HG03457 (cell line): ENCODE measurements at regions not wholly inside any gene's neighbourhood (a gene's known extent, or its start where the extent isn't known, plus 50 kb on each side); places are given as distances from the start of the nearest gene placed in this dataset.
"Not testable (repeated sequence)": the region's sequence is repeated elsewhere in the genome, so short reads cannot be mapped to it uniquely, and the experiment has no call there.

Experiments
- ATAC-seq: cut with Tn5 transposase; IDR thresholded peaks from one replicate; pipeline ENCODE4 v1.9.1; 2021; ENCODE audit warnings: moderate number of reproducible peaks; ENCODE audit not compliant: unreplicated experiment

DNA sequence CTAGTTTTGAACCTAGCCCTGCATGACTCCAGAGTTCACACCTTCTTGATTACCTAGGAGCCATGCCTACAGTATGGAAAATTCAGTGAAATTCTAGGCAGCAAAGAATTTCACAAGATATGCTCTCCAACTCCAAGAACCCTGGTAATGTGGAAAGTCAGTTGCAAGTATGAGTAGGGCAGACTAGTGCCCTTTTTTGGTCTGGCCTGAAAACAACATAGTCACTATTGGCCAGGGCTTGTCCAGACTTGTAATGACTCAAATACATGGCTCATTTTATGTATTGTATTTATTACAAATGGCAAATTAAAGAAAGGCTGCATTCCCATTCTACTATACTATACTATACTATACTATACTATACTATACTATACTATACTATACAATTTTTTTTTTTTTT, 160.4 kb downstream of the ESM1 start:
- ATAC-seq: no peak

DNA sequence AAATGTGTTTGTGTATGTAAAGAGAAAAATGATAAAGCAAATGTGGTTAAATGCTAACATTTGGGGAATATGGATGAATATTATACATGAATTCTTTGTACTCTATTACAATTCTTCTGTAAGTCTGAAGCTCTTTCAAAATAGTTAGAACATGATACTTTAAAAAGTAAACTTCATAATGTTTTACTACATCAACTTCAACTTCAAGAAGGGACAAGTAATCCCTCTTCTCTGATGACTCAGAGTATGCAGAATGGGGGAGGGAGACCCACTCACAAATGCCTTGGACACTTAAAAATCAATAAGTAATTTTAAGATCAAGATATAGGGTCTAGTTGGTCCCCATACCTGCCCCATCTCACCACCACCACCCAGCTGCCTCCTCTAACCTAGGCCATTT, 162.4 kb downstream of the ESM1 start:
- no peak for ATAC-seq

DNA sequence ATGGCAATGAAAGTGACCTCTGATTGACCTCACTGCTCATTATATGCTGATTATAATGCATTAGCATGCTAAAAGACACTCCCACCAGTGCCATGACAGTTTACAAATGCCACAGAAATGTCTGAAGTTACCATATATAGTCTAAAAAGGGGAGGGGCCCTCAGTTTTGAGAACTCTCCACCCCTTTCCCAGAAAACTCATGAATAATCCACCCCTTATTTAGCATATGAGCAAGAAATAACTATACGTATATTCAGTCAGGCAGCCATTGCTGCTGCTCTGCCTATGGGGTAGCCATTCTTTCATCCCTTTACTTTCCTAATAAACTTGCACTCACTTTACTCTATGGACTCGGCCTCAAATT, 163.1 kb downstream of the ESM1 start:
- ATAC-seq: no peak

DNA sequence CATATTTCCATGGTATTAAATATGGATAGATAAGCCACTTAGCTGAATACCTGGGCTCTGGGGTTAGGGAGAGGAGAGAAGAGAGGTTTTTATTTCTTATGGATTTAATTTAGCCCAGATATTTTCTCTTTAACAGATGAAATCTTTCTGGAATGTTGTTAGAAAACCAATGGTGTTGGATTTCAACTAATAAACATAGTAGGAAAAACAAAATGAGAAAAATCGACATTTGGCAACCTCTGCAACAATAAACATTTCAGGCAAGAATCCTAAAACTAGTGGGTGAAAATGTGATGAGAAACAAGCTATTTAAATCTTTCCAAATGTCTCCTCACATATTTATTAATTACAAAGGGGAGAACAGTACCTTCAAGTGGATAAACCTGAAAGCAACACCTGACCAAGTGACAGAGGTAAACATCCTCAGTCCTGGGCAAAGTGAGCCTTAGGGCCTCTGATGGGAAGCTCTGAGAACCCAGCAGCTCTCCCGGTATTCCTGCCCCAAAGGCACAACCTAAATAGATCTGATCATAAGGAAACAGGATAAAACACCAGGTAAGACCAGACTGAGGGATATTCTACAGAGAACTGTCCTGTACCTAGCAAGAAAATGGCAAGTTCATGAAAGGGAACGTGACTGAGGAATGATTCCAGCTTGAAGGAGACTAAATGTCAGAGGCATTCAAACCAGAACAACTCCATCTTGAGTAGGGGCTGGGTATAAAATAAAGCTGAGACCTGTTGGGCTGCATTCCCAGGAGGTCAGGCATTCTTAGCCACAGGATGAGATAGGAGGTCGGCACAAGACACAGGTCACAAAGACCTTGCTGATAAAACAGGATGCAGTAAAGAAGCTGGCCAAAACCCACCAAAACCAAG, 163.7 kb downstream of the ESM1 start:
- no peak for ATAC-seq

DNA sequence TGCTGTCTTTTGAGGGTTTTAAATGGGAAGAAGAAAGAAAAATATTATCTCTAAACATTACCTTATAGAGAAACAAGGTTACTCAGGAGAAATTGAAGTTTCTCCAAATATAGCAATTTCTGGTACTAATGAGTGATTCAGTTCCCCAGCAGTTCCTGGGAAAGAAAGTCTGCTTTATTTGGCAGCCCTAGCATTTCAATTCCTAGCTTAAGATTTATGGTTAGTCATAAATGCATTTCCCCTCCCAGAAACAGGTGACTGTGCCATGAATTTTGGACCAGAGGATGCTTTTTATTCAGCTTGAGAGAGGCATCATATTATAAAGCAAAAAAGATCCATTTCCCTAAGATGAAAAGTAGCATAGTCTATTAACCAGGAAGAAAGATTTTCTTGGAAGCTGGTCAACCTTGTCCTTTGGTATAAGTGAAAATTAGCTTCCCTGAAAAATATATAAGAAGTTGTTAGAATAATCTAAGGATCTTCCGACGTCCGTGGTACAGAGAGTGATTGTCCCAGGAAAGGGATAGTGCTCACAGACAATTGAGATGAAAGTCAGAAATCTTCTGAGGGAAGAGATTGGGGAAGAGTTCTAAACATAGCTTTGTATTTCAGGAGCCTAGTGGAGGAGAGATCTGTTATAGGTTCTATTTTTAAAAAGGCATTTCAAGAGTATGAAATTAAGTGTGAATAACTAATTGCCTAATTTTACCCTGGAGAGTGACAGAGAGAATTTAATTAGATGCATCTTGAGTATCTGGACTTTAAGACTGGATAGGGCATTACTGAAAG, 164.9 kb downstream of the ESM1 start:
- no peak for ATAC-seq

DNA sequence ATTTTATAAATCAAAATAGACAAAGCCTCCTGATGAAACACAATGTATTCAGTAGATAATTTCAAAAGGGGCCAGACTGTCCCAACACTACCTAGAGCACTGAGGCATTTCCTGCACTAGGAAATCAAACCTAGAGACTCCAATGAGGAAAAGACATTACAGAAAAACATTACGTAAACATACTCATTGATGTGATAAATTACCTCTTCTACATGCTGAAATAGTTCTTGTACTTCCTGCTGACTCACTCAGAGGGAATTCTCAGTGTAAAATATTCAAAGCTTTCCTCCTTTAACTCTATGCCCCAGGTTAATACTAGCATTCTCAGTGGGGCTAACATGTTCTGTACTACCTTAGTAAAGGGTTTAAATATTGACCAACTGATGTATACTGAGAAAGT, 178.0 kb downstream of the ESM1 start:
- ATAC-seq: no peak

DNA sequence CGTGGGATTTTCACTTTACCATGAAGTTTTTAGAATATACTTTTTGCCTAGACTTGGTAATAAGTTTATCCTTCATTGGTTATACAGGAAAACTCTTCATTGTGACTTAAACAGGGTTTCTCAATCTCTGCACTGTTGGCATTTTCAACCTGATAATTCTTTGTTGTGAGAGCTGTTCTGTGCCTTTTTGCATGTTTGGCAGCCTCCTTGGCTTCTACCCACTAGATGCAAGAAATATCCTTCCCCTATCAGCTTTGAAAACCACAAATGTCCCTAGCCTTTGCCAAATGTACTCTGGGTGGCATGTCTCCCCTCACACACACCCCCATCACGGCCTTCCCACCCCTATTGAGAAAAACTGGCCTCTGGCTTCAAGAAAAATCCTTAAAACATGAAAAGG, 180.9 kb downstream of the ESM1 start:
- ATAC-seq: no peak

DNA sequence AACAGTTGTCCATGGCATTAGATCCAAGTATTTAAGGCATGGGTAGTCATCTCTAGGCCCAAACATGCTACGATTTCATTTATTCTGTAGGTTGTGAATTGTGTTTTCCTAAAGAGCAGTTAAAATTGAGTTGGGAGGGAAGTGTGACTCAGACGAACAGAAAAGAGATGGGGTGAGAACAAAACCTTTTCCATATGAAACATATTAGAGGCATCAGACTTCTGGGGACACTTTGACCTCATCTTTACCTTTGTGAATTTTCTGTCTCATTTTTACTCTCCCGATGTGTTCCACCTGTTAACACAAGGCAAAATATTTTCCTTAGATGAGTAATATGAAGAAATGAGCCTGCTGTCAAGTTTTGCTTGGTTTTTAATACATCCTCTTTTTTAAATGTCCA, 181.3 kb downstream of the ESM1 start:
- ATAC-seq: no peak

DNA sequence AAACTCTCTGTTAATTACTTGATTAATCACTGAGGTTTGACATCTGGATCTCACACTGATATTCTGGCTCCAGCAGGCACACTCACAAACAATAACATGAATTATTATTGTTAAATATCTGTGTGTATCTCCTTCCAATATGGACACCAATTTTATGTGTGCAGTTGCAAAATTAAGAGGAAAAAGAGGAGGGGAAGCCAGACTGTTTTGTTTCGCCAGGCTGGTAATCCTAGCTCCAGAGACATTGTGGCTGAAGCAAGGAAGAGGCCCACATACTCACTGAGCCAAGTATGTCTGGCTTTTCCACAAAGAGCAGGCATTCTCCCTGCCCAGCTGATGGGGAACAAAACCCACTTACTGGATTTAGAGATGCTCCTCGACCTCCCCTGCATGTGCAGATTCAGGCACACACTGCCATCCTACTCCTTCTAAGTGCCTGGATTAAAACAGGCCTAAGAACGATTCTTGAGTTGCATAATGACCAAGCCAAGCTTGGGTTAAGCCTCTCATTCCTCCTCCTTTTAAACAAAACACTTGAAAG, 181.9 kb downstream of the ESM1 start:
- ATAC-seq: no peak

DNA sequence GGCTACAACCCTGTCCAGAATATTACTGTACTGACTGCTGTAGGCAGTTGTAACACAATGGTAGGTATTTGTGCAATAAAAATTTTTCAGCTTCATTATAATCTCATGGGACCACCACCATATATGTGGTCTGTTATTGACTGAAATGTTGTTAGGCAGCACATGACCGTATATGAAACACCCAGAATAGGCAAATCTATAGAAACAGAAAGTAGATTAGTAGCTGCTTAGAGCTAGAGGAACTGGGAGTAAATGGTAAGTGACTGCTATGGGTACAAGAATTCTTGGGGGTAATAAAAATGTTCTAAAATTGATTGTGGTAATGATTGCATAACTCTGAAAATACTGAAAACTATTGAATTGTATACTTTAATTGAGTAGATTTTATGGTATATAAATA, 185.7 kb downstream of the ESM1 start:
- ATAC-seq: no peak

DNA sequence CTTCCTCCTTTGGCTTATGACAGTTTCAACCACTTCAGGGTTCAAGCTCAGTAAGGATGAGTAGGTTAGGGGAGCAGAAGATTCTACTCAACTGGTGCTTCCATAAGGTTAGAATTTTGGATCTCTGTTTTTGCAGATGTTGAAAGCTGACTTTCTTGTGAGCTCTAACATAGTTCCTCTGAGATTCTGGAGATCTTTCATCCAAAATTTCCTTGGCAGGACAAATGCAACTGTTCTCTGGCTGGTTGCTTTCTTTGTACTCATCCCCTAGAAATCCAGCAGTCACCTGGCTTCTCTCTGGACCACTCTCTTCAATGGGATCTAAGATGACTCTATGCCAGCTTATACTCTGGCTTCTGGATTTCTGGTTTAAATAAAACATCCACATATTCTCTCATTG, 189.6 kb downstream of the ESM1 start:
- no peak for ATAC-seq

DNA sequence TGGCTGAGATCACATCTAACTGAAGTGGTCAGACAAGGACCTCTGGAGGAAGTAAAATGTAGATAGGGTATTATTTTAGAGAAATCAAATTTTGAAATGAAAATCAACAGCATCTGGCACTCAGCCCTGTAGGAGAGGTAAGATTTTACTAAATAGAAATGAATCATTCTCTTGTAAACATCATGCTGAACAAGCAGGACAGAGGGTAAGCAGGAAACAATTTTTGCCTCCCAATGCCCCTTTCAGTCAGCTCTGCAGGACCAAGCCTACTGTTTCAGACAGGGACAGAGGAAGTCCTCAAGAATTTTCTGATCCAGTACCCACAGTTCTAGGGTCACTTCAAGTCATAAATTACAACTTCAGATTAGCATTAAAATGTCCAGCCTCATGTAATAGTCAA, 190.1 kb downstream of the ESM1 start:
- no peak for ATAC-seq

DNA sequence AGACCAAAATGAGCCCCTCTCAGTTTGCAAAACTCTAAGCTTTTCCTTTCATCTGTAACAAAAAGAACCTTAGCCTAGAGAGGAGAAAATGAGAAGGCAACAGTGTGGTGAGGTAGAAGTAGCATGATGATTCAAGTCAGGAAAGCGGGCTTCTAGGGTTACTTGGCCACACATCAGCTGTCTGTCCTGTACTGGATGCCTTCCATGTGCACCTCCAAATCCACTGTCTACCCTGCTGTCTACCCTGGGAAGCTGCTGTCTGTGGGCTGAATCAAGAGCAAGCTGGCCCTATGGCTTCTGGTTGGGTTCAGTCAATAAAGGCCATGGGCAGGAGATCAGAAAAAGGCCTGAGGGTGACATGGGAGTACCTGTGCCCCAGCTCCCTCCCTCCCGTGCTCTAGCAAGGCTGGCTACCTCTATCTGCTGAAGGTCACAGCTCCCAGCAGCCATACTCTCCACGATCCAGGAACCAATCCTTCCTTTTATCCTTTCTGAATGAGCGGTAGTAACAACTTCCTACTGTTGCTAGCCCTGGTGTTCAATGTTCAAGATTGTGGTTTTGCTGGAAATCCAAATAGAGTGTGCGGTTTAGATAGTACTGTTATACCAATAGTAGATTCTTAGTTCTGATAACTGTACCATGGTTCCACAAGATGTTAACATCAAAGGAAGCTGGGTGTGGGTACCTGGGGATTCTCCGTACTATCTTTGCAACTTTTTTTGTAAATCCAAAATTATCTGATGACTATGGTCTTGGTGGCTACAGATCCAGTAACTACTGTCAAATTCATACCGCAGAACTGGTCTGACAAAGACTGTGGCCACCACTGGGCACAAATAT, 191.0 kb downstream of the ESM1 start:
- no peak for ATAC-seq

DNA sequence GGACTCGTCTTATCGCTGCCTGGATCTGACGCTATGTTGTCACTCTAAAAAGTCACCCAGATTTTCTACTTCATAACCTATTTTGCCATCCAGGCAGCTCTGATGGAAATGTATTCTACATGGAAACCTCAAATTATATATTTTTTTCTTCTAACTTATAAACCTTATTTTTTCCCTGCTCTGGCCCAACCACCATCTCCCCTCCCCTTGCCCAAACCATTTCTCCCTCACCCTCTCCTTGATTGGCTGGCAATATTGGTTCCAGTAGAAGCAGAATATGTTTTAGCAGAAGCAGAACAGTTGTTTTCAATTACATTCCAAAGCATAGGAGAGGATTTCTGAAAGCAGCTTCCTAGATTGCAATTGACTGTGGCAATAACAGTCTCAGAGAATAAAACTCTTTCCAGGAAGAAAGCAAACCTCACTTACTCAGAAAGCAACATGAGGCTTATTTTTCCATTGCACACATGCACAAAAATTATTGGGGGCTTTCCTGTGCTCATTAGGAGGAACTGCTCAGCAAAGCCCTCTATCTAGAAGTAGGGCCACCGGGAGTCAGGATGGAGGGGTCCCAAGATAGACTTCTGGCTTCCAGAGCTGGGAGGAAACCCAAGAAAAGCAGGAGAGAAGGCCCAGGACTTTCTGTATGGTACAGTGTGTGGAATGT, 191.8 kb downstream of the ESM1 start:
- no peak for ATAC-seq

DNA sequence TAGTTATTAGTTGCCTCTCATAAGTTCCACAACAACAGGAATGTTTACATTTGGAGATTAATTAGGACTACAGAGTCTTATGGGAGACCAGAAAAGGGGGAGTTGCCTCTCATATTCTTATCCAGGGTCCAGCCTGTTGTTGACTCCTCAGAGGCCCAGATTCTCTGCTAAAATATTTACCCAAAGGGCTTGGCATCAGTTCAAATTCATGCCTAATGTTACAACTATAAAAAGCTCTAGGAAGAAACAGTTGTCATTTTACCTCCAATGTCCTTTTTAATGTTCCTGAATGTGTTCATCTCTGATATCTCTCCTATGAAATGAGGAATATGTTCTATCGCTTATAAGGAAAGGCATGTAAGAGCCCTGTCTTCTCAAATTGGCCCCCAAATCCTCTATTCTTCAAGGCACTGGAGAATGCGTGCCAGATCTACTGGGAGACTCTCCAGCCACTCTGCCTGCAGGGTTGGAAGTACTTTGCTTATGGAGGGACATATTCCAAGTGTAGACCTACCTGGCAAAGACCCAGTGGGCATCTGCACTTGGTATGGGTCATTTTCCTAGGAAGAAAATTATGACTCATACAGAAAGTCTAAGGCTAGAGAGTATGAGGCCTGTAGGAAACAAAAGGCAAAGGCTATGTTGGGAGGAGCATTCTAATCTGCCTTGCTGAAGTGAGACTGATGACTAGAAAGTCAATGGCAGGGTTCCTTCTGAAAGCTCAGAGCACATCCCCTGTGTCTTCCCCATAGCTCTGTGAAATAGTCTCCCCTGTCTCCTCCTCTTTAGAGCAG, 192.6 kb downstream of the ESM1 start:
- ATAC-seq: no peak

DNA sequence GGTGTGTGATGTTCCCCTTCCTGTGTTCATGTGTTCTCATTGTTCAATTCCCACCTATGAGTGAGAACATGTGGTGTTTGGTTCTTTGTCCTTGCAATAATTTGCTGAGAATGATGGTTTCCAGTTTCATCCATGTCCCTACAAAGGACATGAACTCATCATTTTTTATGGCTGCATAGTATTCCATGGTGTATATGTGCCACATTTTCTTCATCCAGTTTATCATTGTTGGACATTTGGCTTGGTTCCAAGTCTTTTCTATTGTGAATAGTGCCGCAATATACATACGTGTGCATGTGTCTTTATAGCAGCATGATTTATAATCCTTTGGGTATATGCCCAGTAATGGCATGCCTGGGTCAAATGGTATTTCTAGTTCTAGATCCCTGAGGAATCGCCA, 197.5 kb downstream of the ESM1 start:
- not testable (repeated sequence) for ATAC-seq

DNA sequence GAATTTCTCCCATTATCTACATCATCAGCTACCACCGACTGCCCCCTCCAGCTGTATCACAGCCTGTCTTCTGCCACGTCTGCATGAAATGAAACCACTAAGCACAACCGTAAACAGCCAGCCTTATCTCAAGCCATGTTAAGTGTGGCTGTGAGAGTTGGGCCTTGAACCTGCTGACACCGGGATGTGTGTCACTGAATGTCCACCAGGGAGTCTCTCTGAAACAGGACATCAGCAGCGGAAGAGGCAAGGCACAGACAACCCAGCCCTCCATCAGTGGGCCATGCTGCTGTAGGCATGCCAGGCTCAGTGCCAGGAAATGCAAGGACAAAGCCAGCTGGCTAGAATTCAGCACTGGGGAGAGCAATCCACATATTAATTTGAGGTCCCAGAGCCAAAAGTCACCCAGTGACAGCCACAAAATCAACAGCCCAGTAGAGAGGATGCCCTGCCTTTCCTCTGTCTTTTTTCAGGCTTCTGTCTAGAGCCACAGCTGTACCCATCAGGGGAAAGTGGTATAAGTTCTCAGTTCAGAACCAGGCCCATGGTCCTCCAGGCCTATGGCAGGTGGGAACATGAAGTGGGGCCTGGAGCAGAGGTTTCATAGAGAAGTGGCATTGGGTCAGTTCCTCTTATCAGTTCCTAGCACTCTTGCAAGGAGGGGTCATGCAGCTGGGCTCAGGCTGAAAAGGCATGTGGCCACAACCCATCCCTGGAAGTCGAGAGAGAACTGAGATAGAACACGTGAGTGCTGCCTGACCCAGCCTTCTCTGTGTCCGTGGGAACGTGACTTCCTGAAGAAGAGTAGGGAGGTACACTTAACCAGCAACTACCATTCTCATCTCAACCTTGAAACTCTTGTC, 199.4 kb downstream of the ESM1 start:
- no peak for ATAC-seq

DNA sequence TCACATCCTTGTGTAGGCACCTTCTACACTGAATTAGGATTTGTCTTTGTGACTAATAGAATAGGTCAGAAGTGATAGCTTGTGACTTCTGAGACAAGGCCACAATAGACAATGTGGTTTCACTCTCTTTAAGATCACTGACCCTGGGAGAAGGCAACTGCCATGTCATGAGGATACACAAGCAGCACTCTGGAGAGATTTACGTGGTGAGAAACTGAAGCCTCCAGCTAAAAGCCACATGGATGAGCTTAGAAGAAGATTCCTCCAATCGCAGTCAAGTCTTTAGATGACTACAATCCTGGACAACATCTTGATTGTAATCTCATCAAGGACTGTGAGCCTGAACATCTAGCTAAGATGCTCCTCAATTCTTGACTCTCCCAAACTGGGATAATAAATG, 206.6 kb downstream of the ESM1 start:
- ATAC-seq: no peak

DNA sequence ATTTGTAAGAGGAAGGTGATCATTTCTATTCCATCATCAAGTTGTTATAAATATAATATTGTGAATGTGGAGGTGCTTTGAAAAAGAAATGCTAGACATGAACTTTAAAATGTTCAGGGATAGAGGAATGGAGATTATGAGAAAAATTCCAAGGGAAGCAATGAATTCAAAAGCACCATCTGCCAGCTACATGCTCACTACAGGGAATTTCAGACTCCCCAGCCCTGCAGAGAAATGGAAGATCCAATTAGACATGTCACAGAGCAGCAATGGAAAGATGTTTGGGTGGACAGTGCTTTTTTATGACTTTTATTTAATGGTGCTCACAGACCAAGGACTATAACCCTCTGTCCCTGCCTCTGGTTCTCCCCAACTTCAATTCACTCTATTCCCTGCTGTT, 209.7 kb downstream of the ESM1 start:
- no peak for ATAC-seq
